B cell (primary cell): ENCODE measurements at regions not wholly inside any gene's neighbourhood (a gene's known extent, or its start where the extent isn't known, plus 50 kb on each side); places are given as distances from the start of the nearest gene placed in this dataset.

ENCODE experiments used
- CTCF ChIP-seq: fragments of 200-600 bp; IDR thresholded peaks from one replicate; pipeline ENCODE4 v1.8.0; 2022; ENCODE audit warnings: antibody characterized with exemption, mild to moderate bottlenecking
- EZH2 ChIP-seq: IDR thresholded peaks from 2 replicates; pipeline ENCODE4 v1.6.1; 2012; ENCODE audit warnings: borderline replicate concordance, low read depth, mild to moderate bottlenecking, moderate library complexity, low read length; ENCODE audit not compliant: insufficient read depth, poor library complexity, severe bottlenecking

DNA sequence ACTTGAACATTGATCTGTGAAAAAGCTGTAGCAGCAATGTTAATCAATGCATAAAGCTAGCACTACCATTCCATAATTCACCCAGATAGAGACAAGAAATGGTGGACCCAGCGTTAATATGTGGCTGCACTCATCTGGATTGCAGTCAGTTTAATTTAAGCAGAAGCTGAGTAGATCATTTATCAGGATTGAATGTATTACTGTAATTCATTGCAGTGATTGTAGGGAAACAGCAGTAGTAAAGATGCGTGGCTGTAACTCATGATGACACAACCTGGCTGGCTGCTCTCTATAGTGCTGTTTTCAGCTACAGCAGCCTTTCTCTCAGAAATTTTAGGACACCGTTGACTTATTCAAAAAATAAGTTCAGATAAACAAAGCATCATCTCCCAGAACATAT is 499.5 kb upstream of the SLITRK6 start:
- TF ChIP-seq CTCF: no peak
- no peak for TF ChIP-seq EZH2
